IMR-90 (cell line): ENCODE measurements at regions not wholly inside any gene's neighbourhood (a gene's known extent, or its start where the extent isn't known, plus 50 kb on each side); places are given as distances from the start of the nearest gene placed in this dataset.

Experiments
- ATAC-seq: fragments of 200-7000 bp; cut with Tn5 transposase; 2 replicates; pipeline ENCODE4 v1.9.1; 2020; ENCODE audit warnings: low read depth, mild to moderate bottlenecking, moderate library complexity
- BruUV-seq: library from RNA; stranded (reverse); fragments of 400-500 nt; replicated peaks from 2 replicates; lab custom pipeline; 2021; lab: Mats Ljungman, UMichigan
- CTCF ChIA-PET: fragments of 300-600 bp; formaldehyde crosslinking; extraction: SDS; loops from one replicate; lab custom pipeline; 2021; ENCODE audit warnings: antibody characterized with exemption; lab: Yijun Ruan, JAX
- POLR2A ChIA-PET: fragments of 300-600 bp; sonication (Branson Sonifier 250); formaldehyde crosslinking; loops from one replicate; lab custom pipeline; 2022; ENCODE audit warnings: antibody characterized with exemption; ENCODE audit not compliant: unreplicated experiment; lab: Charles Lee
- DNase-seq: peaks from one replicate; pipeline ENCODE4 v3.0.0; 2013
- H2AFZ ChIP-seq: replicated peaks from 2 replicates; pipeline ENCODE3; 2013; ENCODE audit warnings: low read length, mild to moderate bottlenecking; ENCODE audit not compliant: poor library complexity
- H2AK5ac ChIP-seq: 2 replicates; pipeline ENCODE4 v1.6.1; 2013; ENCODE audit warnings: low read depth, low read length, inconsistent platforms
- H2AK9ac ChIP-seq: replicated peaks from 2 replicates; pipeline ENCODE3; 2013; ENCODE audit warnings: mild to moderate bottlenecking, low read depth, low read length, moderate library complexity; ENCODE audit not compliant: poor library complexity
- H2BK120ac ChIP-seq: 2 replicates; pipeline ENCODE4 v1.6.1; 2013; ENCODE audit warnings: low read depth, low read length, inconsistent platforms
- H2BK15ac ChIP-seq: 3 replicates; pipeline ENCODE4 v1.6.1; 2013; ENCODE audit warnings: low read depth, low read length, inconsistent platforms
- H2BK20ac ChIP-seq: 2 replicates; pipeline ENCODE4 v1.6.1; 2013; ENCODE audit warnings: low read depth, mild to moderate bottlenecking, inconsistent platforms, low read length, moderate library complexity
- H2BK5ac ChIP-seq: 2 replicates; pipeline ENCODE4 v1.6.1; 2013; ENCODE audit warnings: mild to moderate bottlenecking, low read depth, low read length, inconsistent platforms; ENCODE audit not compliant: poor library complexity, severe bottlenecking
- H3K14ac ChIP-seq: replicated peaks from 2 replicates; pipeline ENCODE4 v1.6.1; 2013; ENCODE audit warnings: low read depth, low read length, inconsistent platforms
- H3K18ac ChIP-seq: 2 replicates; pipeline ENCODE4 v1.6.1; 2013; ENCODE audit warnings: low read depth, low read length, control low read depth
- H3K23ac ChIP-seq: 2 replicates; pipeline ENCODE4 v1.6.1; 2013; ENCODE audit warnings: low read depth, low read length, inconsistent platforms
- H3K27ac ChIP-seq: 2 replicates; pipeline ENCODE4 v1.5.1; 2013; ENCODE audit warnings: mild to moderate bottlenecking, control low read depth, low read length; ENCODE audit not compliant: insufficient read depth
- H3K27me3 ChIP-seq: 2 replicates; pipeline ENCODE4 v1.6.1; 2013; ENCODE audit warnings: low read length; ENCODE audit not compliant: control insufficient read depth, insufficient read depth
- H3K36me3 ChIP-seq: 2 replicates; pipeline ENCODE4 v1.6.1; 2013; ENCODE audit warnings: low read length, mixed read lengths; ENCODE audit not compliant: control insufficient read depth, insufficient read depth
- H3K4ac ChIP-seq: 2 replicates; pipeline ENCODE4 v1.6.1; 2013; ENCODE audit warnings: low read depth, low read length, inconsistent platforms
- H3K4me1 ChIP-seq: 2 replicates; pipeline ENCODE4 v1.6.1; 2013; ENCODE audit warnings: low read length, mixed read lengths; ENCODE audit not compliant: control insufficient read depth, insufficient read depth
- H3K4me2 ChIP-seq: 2 replicates; pipeline ENCODE4 v1.6.1; 2013; ENCODE audit warnings: low read depth, mild to moderate bottlenecking, control low read depth, low read length, moderate library complexity
- H3K4me3 ChIP-seq: 2 replicates; pipeline ENCODE4 v1.5.1; 2013; ENCODE audit warnings: low read depth, mild to moderate bottlenecking, control low read depth, low read length, moderate library complexity; ENCODE audit not compliant: insufficient read depth
- H3K56ac ChIP-seq: 2 replicates; pipeline ENCODE4 v1.6.1; 2013; ENCODE audit warnings: low read length, inconsistent platforms; ENCODE audit not compliant: insufficient read depth; ENCODE audit errors: extremely low read depth
- H3K79me1 ChIP-seq, 2 experiments: 2 replicates each; pipeline ENCODE4 v1.6.1; 2013; ENCODE audit warnings: low read length in 2 of 2, inconsistent platforms in 1 of 2, low read depth in 1 of 2
- H3K9ac ChIP-seq: 2 replicates; pipeline ENCODE4 v1.6.1; 2013; ENCODE audit warnings: low read depth, low read length, control low read depth
- H3K9me1 ChIP-seq: 2 replicates; pipeline ENCODE4 v1.6.1; 2013; ENCODE audit warnings: low read length, inconsistent platforms; ENCODE audit not compliant: insufficient read depth
- H3K9me3 ChIP-seq: 2 replicates; pipeline ENCODE4 v1.6.1; 2013; ENCODE audit warnings: low read length; ENCODE audit not compliant: control insufficient read depth, insufficient read depth
- H4K20me1 ChIP-seq: 2 replicates; pipeline ENCODE4 v1.6.1; 2013; ENCODE audit warnings: low read length, inconsistent platforms; ENCODE audit not compliant: insufficient read depth
- H4K5ac ChIP-seq: 2 replicates; pipeline ENCODE4 v1.6.1; 2013; ENCODE audit warnings: mild to moderate bottlenecking, low read depth, low read length, control low read depth
- H4K8ac ChIP-seq, 2 experiments: 2 replicates each; pipeline ENCODE4 v1.6.1; 2013; ENCODE audit warnings: low read depth in 2 of 2, low read length in 2 of 2, control low read depth in 1 of 2, inconsistent platforms in 1 of 2
- H4K91ac ChIP-seq: 2 replicates; pipeline ENCODE4 v1.6.1; 2013; ENCODE audit warnings: low read depth, low read length, inconsistent platforms; ENCODE audit not compliant: insufficient read depth
- BHLHE40 ChIP-seq: fragments of 150-350 bp; IDR thresholded peaks from 2 replicates; pipeline ENCODE4 v1.6.1; 2016; ENCODE audit warnings: mild to moderate bottlenecking, low read depth, low read length
- ELK1 ChIP-seq: fragments of 150-350 bp; IDR thresholded peaks from 2 replicates; pipeline ENCODE4 v1.6.1; 2016; ENCODE audit warnings: low read depth, mild to moderate bottlenecking, low read length, moderate library complexity, borderline replicate concordance
- FOS ChIP-seq: fragments of 150-350 bp; IDR thresholded peaks from 2 replicates; pipeline ENCODE4 v1.6.1; 2016; ENCODE audit warnings: low read depth, low read length
- dilution Hi-C: fragments of 300-500 bp; cut with HindIII; formaldehyde crosslinking; loops from one replicate; pipeline ENCODE4 v1.14.3; 2018; ENCODE audit warnings: low sequenced_read_pairs; ENCODE audit not compliant: unreplicated experiment
- in situ Hi-C: fragments of 300-500 bp; cut with MboI; formaldehyde crosslinking; loops from 3 replicates; pipeline ENCODE4 v1.14.3; 2019; ENCODE audit warnings: low sequenced_read_pairs, inconsistent platforms, mixed read lengths
- intact Hi-C: fragments of 100-400 bp; cut with micrococcal nuclease; formaldehyde crosslinking; loops from 2 replicates; pipeline ENCODE4 v1.10.0; 2022

- H3K4me3 ChIP-seq, result no peak overlapping the region
- no peak overlapping the region for H3K27ac ChIP-seq
- no peaks in the 10 kb centered on the region for H3K79me1 ChIP-seq
- no peak overlapping the region for H4K5ac ChIP-seq
- H3K9ac ChIP-seq, result no peak overlapping the region
- H3K9me1 ChIP-seq, result no peaks in the 10 kb centered on the region
- no peaks in the 10 kb centered on the region for H3K4me1 ChIP-seq
- intact Hi-C loops (loop anchor here (10.0 kb wide), 1 partner anchor 118 kb away; the partner anchor contains the start of genes LOC128125822 and PTP4A1), in situ Hi-C loops (no loop called here), dilution Hi-C loops (no loop called here)
- H3K9me3 ChIP-seq, result no peaks in the 10 kb centered on the region
- H2BK20ac ChIP-seq, result no peak overlapping the region
- DNase-seq (no peak), ATAC-seq (no peak)
- no peak overlapping the region for H3K4ac ChIP-seq
- H4K8ac ChIP-seq, result no peak overlapping the region
- no peaks in the 10 kb centered on the region for H3K27me3 ChIP-seq
- H3K23ac ChIP-seq, result no peak overlapping the region
- POLR2A ChIA-PET, result no interaction called here
- no peak overlapping the region for H2BK120ac ChIP-seq
- no peak overlapping the region for H3K56ac ChIP-seq
- no peak overlapping the region for H2BK5ac ChIP-seq
- no peak overlapping the region for H3K4me2 ChIP-seq
- H2BK15ac ChIP-seq, result no peak overlapping the region
- H4K20me1 ChIP-seq, result no peaks in the 10 kb centered on the region
- no peaks in the 10 kb centered on the region for H3K36me3 ChIP-seq
- TF ChIP-seq BHLHE40 (no peak), FOS (no peak), ELK1 (no peak)
- CTCF ChIA-PET, result no interaction called here
- no peak overlapping the region for H4K91ac ChIP-seq
- no peak overlapping the region for H2AFZ ChIP-seq
- no peak overlapping the region for H2AK5ac ChIP-seq
- no peak overlapping the region for H3K14ac ChIP-seq
- no TSS peak for BruUV-seq
- H3K18ac ChIP-seq, result no peak overlapping the region
- H2AK9ac ChIP-seq, result no peak overlapping the region
Measured at GRCh38 chr6:63456734-63457133, 115.5 kb upstream of the LOC128125822 start.
